HFF-Myc (cell line): ENCODE measurements at regions not wholly inside any gene's neighbourhood (a gene's known extent, or its start where the extent isn't known, plus 50 kb on each side); places are given as distances from the start of the nearest gene placed in this dataset.

Experiments used
- DNase-seq: peaks from one replicate; pipeline ENCODE4 v3.0.0-alpha.2; 2011; ENCODE audit warnings: low read depth; ENCODE audit errors: extremely low read depth
- H3K4me3 ChIP-seq: replicated peaks from 2 replicates; pipeline ENCODE4 v1.5.1; 2011; ENCODE audit warnings: low read depth, mild to moderate bottlenecking, control low read depth, low read length
- TF ChIP-seq, protein P1 (sequence below): IDR thresholded peaks from 2 replicates; pipeline ENCODE4 v1.5.1; 2012; ENCODE audit warnings: mild to moderate bottlenecking, low read depth, low read length, control low read depth; ENCODE audit errors: missing control alignments

DNA sequence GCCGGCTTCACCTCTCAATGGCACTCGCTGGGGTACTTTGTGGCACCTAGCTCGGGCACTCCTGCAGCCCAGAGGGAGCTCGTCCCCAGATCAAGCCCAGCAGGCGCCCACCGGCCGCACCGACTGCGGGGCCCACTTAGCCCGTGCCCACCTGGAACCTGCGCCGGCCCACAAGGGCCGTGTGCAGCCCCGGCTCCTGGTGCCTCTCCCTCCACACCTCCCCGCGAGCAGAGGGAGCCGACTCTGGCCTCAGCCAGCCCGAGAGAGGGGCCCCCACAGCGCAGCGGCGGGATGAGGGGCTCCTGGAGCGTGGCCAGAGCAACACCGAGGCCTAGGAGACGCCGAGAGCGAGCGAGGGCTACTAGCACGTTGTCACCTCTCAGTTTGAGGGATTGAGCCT is 82.1 kb upstream of the SHISA3 start:
- TF ChIP-seq, protein P1, sequence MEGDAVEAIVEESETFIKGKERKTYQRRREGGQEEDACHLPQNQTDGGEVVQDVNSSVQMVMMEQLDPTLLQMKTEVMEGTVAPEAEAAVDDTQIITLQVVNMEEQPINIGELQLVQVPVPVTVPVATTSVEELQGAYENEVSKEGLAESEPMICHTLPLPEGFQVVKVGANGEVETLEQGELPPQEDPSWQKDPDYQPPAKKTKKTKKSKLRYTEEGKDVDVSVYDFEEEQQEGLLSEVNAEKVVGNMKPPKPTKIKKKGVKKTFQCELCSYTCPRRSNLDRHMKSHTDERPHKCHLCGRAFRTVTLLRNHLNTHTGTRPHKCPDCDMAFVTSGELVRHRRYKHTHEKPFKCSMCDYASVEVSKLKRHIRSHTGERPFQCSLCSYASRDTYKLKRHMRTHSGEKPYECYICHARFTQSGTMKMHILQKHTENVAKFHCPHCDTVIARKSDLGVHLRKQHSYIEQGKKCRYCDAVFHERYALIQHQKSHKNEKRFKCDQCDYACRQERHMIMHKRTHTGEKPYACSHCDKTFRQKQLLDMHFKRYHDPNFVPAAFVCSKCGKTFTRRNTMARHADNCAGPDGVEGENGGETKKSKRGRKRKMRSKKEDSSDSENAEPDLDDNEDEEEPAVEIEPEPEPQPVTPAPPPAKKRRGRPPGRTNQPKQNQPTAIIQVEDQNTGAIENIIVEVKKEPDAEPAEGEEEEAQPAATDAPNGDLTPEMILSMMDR: no peak
- DNase-seq: no peak
- H3K4me3 ChIP-seq: no peak overlapping the region

DNA sequence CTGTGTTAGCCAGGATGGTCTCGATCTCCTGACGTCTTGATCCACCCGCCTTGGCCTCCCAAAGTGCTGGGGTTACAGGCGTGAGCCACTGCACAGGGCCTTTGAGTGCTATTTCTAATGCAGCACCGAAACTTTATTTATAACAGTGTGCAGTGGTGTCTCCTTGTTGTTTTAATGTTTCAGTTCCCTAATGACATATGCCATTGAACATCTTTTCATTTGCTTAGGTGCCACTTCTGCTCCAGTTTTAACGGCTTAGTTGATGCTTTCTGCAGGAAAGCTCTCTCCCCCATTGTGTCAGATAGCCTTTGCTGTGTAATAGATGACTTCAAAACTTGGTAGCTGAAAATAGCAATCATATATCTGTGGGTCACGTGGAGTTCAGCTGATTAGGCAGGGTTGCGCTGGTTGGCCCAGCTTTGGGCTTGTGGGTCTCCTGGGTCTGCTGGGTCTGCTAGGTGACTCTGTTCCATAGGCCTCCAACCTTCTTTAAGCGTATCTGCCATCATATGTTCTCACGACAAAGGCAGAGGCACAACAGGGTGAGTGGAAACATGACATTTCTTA is 76.4 kb upstream of the SHISA3 start:
- no peak for DNase-seq
- H3K4me3 ChIP-seq: no peak overlapping the region
- TF ChIP-seq, protein P1: no peak

DNA sequence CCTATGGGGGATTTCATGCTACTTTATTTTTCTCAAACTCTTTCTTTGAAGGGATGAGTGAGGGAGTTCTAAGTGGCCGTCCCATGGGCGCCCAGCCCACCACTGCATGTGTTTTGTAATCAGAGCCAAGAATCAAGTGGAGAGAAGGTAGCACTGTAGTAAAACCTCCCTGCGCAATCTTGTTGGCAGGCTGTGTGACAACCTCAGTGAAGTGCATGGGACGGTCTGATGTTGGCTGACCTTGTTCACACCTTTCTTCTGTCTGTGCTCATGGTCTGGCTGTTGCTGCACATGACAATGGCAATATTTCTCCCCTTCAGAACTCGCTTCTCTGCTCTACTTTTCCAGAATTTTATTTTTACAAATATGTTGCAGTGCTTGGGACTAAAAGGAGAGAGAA is 71.2 kb upstream of the SHISA3 start:
- TF ChIP-seq, protein P1: no peak
- H3K4me3 ChIP-seq: no peak overlapping the region
- no peak for DNase-seq

DNA sequence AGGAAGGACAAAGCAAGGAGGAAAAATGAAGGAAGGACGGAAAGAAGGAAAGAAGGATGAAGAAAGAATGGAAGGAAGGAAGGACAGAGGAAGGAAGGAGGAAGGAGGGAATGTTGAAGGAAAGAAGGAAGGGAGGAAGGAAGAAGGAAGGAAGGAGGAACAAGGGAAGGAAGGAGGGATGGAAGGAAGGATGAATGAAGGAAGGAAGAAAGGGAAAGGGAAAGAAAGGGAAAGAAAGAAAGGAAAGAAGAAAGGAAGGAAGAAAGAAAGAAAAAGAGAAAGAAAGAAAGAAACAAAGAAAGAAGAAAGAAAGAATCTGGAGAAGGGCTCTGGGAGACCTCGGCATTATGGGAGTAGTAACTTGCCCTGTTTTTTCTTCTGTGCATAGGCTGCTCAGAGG is 70.8 kb upstream of the SHISA3 start:
- TF ChIP-seq, protein P1: no peak
- no peak overlapping the region for H3K4me3 ChIP-seq
- DNase-seq: no peak

DNA sequence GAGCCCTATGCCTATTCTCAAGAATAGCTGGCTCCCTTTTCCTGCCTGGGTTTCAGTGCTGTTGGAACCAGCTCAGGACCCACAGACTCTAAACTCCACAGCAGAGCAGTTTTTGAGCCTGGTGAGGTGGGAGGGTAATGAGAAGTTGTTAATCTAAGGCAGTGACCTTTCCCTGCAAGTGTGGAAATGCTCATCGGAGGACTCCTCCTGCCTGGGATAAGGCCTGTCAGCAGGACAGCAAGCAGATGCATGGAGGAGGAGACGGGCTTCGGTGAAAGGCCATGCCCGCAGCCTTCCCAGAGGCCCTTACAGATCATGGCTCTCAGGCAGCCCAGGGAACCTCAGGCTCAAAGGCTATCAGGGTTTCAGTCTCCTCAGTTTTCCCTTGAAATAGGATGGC is 70.0 kb upstream of the SHISA3 start:
- H3K4me3 ChIP-seq: no peak overlapping the region
- TF ChIP-seq, protein P1: no peak
- DNase-seq: no peak

DNA sequence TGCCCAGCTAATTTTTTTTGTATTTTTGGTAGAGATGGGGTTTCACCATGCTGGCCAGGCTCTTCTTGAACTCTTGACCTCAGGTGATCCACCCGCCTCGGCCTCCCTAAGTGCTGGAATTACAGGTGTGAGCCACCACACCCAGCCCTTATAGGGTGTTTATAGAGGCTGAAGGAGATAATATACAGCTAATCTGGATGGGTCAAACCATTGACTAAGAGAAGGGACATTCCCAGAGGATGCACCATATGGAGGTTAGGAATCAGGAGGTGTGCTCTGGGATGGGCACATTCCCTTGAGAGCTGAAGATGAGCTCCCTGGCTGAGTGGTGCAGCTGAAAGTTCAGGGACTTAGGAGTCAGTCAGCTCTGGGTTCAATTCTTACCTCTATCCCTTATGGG is 68.3 kb upstream of the SHISA3 start:
- no peak overlapping the region for H3K4me3 ChIP-seq
- DNase-seq: no peak
- TF ChIP-seq, protein P1: no peak

DNA sequence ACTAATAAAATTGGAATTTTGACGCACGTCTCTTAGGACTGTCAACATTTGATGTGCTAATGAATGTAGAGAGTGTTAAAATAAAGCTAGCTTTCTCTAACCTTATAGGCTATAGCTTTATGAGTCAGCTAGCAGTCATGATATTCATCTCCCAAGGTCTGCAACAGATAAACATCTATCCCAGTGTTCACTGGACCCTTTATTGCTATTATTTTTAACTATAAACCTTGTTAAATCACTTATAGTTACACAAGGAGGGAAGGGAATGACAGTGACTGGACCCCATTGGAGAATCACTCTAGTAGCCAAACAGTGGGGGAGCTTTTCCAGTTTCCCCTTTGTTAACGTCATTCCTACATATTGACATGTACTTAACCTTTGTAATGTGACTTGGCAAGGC is 67.9 kb upstream of the SHISA3 start:
- no peak overlapping the region for H3K4me3 ChIP-seq
- TF ChIP-seq, protein P1: no peak

More for the DNA sequence above, 67.9 kb upstream of the SHISA3 start:
- no peak for DNase-seq
